IMR-90 (cell line): ENCODE measurements at regions not wholly inside any gene's neighbourhood (a gene's known extent, or its start where the extent isn't known, plus 50 kb on each side); places are given as distances from the start of the nearest gene placed in this dataset.

Experiments used
- ATAC-seq: fragments of 200-7000 bp; cut with Tn5 transposase; 2 replicates; pipeline ENCODE4 v1.9.1; 2020; ENCODE audit warnings: low read depth, mild to moderate bottlenecking, moderate library complexity
- BruUV-seq: library from RNA; stranded (reverse); fragments of 400-500 nt; replicated peaks from 2 replicates; lab custom pipeline; 2021; lab: Mats Ljungman, UMichigan
- CTCF ChIA-PET: fragments of 300-600 bp; formaldehyde crosslinking; extraction: SDS; loops from one replicate; lab custom pipeline; 2021; ENCODE audit warnings: antibody characterized with exemption; lab: Yijun Ruan, JAX
- POLR2A ChIA-PET: fragments of 300-600 bp; sonication (Branson Sonifier 250); formaldehyde crosslinking; loops from one replicate; lab custom pipeline; 2022; ENCODE audit warnings: antibody characterized with exemption; ENCODE audit not compliant: unreplicated experiment; lab: Charles Lee
- DNase-seq: peaks from one replicate; pipeline ENCODE4 v3.0.0; 2013
- H2AFZ ChIP-seq: replicated peaks from 2 replicates; pipeline ENCODE3; 2013; ENCODE audit warnings: low read length, mild to moderate bottlenecking; ENCODE audit not compliant: poor library complexity
- H2AK5ac ChIP-seq: 2 replicates; pipeline ENCODE4 v1.6.1; 2013; ENCODE audit warnings: low read depth, low read length, inconsistent platforms
- H2AK9ac ChIP-seq: replicated peaks from 2 replicates; pipeline ENCODE3; 2013; ENCODE audit warnings: mild to moderate bottlenecking, low read depth, low read length, moderate library complexity; ENCODE audit not compliant: poor library complexity
- H2BK120ac ChIP-seq: 2 replicates; pipeline ENCODE4 v1.6.1; 2013; ENCODE audit warnings: low read depth, low read length, inconsistent platforms
- H2BK15ac ChIP-seq: 3 replicates; pipeline ENCODE4 v1.6.1; 2013; ENCODE audit warnings: low read depth, low read length, inconsistent platforms
- H2BK20ac ChIP-seq: 2 replicates; pipeline ENCODE4 v1.6.1; 2013; ENCODE audit warnings: low read depth, mild to moderate bottlenecking, inconsistent platforms, low read length, moderate library complexity
- H2BK5ac ChIP-seq: 2 replicates; pipeline ENCODE4 v1.6.1; 2013; ENCODE audit warnings: mild to moderate bottlenecking, low read depth, low read length, inconsistent platforms; ENCODE audit not compliant: poor library complexity, severe bottlenecking
- H3K14ac ChIP-seq: replicated peaks from 2 replicates; pipeline ENCODE4 v1.6.1; 2013; ENCODE audit warnings: low read depth, low read length, inconsistent platforms
- H3K18ac ChIP-seq: 2 replicates; pipeline ENCODE4 v1.6.1; 2013; ENCODE audit warnings: low read depth, low read length, control low read depth
- H3K23ac ChIP-seq: 2 replicates; pipeline ENCODE4 v1.6.1; 2013; ENCODE audit warnings: low read depth, low read length, inconsistent platforms
- H3K27ac ChIP-seq: 2 replicates; pipeline ENCODE4 v1.5.1; 2013; ENCODE audit warnings: mild to moderate bottlenecking, control low read depth, low read length; ENCODE audit not compliant: insufficient read depth
- H3K27me3 ChIP-seq: 2 replicates; pipeline ENCODE4 v1.6.1; 2013; ENCODE audit warnings: low read length; ENCODE audit not compliant: control insufficient read depth, insufficient read depth
- H3K36me3 ChIP-seq: 2 replicates; pipeline ENCODE4 v1.6.1; 2013; ENCODE audit warnings: low read length, mixed read lengths; ENCODE audit not compliant: control insufficient read depth, insufficient read depth
- H3K4ac ChIP-seq: 2 replicates; pipeline ENCODE4 v1.6.1; 2013; ENCODE audit warnings: low read depth, low read length, inconsistent platforms
- H3K4me1 ChIP-seq: 2 replicates; pipeline ENCODE4 v1.6.1; 2013; ENCODE audit warnings: low read length, mixed read lengths; ENCODE audit not compliant: control insufficient read depth, insufficient read depth
- H3K4me2 ChIP-seq: 2 replicates; pipeline ENCODE4 v1.6.1; 2013; ENCODE audit warnings: low read depth, mild to moderate bottlenecking, control low read depth, low read length, moderate library complexity
- H3K4me3 ChIP-seq: 2 replicates; pipeline ENCODE4 v1.5.1; 2013; ENCODE audit warnings: low read depth, mild to moderate bottlenecking, control low read depth, low read length, moderate library complexity; ENCODE audit not compliant: insufficient read depth
- H3K56ac ChIP-seq: 2 replicates; pipeline ENCODE4 v1.6.1; 2013; ENCODE audit warnings: low read length, inconsistent platforms; ENCODE audit not compliant: insufficient read depth; ENCODE audit errors: extremely low read depth
- H3K79me1 ChIP-seq, 2 experiments: 2 replicates each; pipeline ENCODE4 v1.6.1; 2013; ENCODE audit warnings: low read length in 2 of 2, inconsistent platforms in 1 of 2, low read depth in 1 of 2
- H3K9ac ChIP-seq: 2 replicates; pipeline ENCODE4 v1.6.1; 2013; ENCODE audit warnings: low read depth, low read length, control low read depth
- H3K9me1 ChIP-seq: 2 replicates; pipeline ENCODE4 v1.6.1; 2013; ENCODE audit warnings: low read length, inconsistent platforms; ENCODE audit not compliant: insufficient read depth
- H3K9me3 ChIP-seq: 2 replicates; pipeline ENCODE4 v1.6.1; 2013; ENCODE audit warnings: low read length; ENCODE audit not compliant: control insufficient read depth, insufficient read depth
- H4K20me1 ChIP-seq: 2 replicates; pipeline ENCODE4 v1.6.1; 2013; ENCODE audit warnings: low read length, inconsistent platforms; ENCODE audit not compliant: insufficient read depth
- H4K5ac ChIP-seq: 2 replicates; pipeline ENCODE4 v1.6.1; 2013; ENCODE audit warnings: mild to moderate bottlenecking, low read depth, low read length, control low read depth
- H4K8ac ChIP-seq, 2 experiments: 2 replicates each; pipeline ENCODE4 v1.6.1; 2013; ENCODE audit warnings: low read depth in 2 of 2, low read length in 2 of 2, control low read depth in 1 of 2, inconsistent platforms in 1 of 2
- H4K91ac ChIP-seq: 2 replicates; pipeline ENCODE4 v1.6.1; 2013; ENCODE audit warnings: low read depth, low read length, inconsistent platforms; ENCODE audit not compliant: insufficient read depth
- BHLHE40 ChIP-seq: fragments of 150-350 bp; IDR thresholded peaks from 2 replicates; pipeline ENCODE4 v1.6.1; 2016; ENCODE audit warnings: mild to moderate bottlenecking, low read depth, low read length
- CEBPB ChIP-seq: IDR thresholded peaks from 2 replicates; pipeline ENCODE4 v1.6.1; 2012; ENCODE audit warnings: low read depth, low read length, improper control_type of control experiment
- CHD1 ChIP-seq: IDR thresholded peaks from 2 replicates; pipeline ENCODE4 v1.6.1; 2012; ENCODE audit warnings: low read depth, low read length, improper control_type of control experiment
- CTCF ChIP-seq: conservative IDR thresholded peaks from 2 replicates; pipeline ENCODE4 v1.5.1; 2012; ENCODE audit warnings: mild to moderate bottlenecking, low read depth, low read length, improper control_type of control experiment
- ELK1 ChIP-seq: fragments of 150-350 bp; IDR thresholded peaks from 2 replicates; pipeline ENCODE4 v1.6.1; 2016; ENCODE audit warnings: low read depth, mild to moderate bottlenecking, low read length, moderate library complexity, borderline replicate concordance
- FOS ChIP-seq: fragments of 150-350 bp; IDR thresholded peaks from 2 replicates; pipeline ENCODE4 v1.6.1; 2016; ENCODE audit warnings: low read depth, low read length
- MAFK ChIP-seq: IDR thresholded peaks from 2 replicates; pipeline ENCODE4 v1.6.1; 2012; ENCODE audit warnings: low read depth, low read length, improper control_type of control experiment
- MAZ ChIP-seq: IDR thresholded peaks from 2 replicates; pipeline ENCODE4 v1.6.1; 2012; ENCODE audit warnings: low read depth, mild to moderate bottlenecking, low read length, improper control_type of control experiment, moderate library complexity, borderline replicate concordance
- MXI1 ChIP-seq: IDR thresholded peaks from 2 replicates; pipeline ENCODE4 v1.6.1; 2012; ENCODE audit warnings: low read depth, mild to moderate bottlenecking, low read length, moderate library complexity, borderline replicate concordance
- POLR2A ChIP-seq: IDR thresholded peaks from 2 replicates; pipeline ENCODE4 v1.6.1; 2012; ENCODE audit warnings: mild to moderate bottlenecking, low read depth, low read length
- RAD21 ChIP-seq: IDR thresholded peaks from 2 replicates; pipeline ENCODE4 v1.6.1; 2012; ENCODE audit warnings: low read length, improper control_type of control experiment
- RFX5 ChIP-seq: IDR thresholded peaks from 2 replicates; pipeline ENCODE4 v1.8.0; 2012; ENCODE audit warnings: low read depth, mild to moderate bottlenecking, low read length, moderate library complexity
- SMC3 ChIP-seq: fragments of 150-350 bp; IDR thresholded peaks from 2 replicates; pipeline ENCODE4 v1.6.1; 2016; ENCODE audit warnings: low read depth, mild to moderate bottlenecking, antibody characterized with exemption, low read length, moderate library complexity
- WGBS, 2 experiments: methylation state at CpG; one replicate each; pipeline versions ENCODE4 v1.1.5 to v1.1.7; 2013; ENCODE audit warnings: missing lambda C conversion rate in 2 of 2; ENCODE audit not compliant: insufficient read length in 1 of 2; ENCODE audit errors: extremely low coverage in 2 of 2; 5-methylcytosine and 5-hydroxymethylcytosine counted together
- dilution Hi-C: fragments of 300-500 bp; cut with HindIII; formaldehyde crosslinking; loops from one replicate; pipeline ENCODE4 v1.14.3; 2018; ENCODE audit warnings: low sequenced_read_pairs; ENCODE audit not compliant: unreplicated experiment
- in situ Hi-C: fragments of 300-500 bp; cut with MboI; formaldehyde crosslinking; loops from 3 replicates; pipeline ENCODE4 v1.14.3; 2019; ENCODE audit warnings: low sequenced_read_pairs, inconsistent platforms, mixed read lengths
- intact Hi-C: fragments of 100-400 bp; cut with micrococcal nuclease; formaldehyde crosslinking; loops from 2 replicates; pipeline ENCODE4 v1.10.0; 2022

GRCh38 chr1:37338658-37339057 is 135.7 kb upstream of the ZC3H12A start:
- ChIA-PET CTCF (no interaction called here), POLR2A (no interaction called here)
- H2BK15ac ChIP-seq = no peak overlapping the region
- no peaks in the 10 kb centered on the region for H3K9me1 ChIP-seq
- no peak overlapping the region for H2BK20ac ChIP-seq
- no peak overlapping the region for H2BK120ac ChIP-seq
- no peaks in the 10 kb centered on the region for H3K27me3 ChIP-seq
- TF ChIP-seq MXI1 (no peak), POLR2A (no peak), FOS (no peak), BHLHE40 (no peak), RFX5 (no peak), RAD21 (no peak), ELK1 (no peak), SMC3 (no peak), CHD1 (no peak), MAFK (no peak), MAZ (no peak), CTCF (no peak), CEBPB (no peak)
- H2AK5ac ChIP-seq = no peak overlapping the region
- no TSS peak for BruUV-seq
- no peak overlapping the region for H3K4me3 ChIP-seq
- no peak overlapping the region for H2BK5ac ChIP-seq
- no CpG with 5 or more reads among the region's 2 CpGs for WGBS, 2 experiments
- no peaks in the 10 kb centered on the region for H3K4me1 ChIP-seq
- no peak overlapping the region for H3K9ac ChIP-seq
- H2AK9ac ChIP-seq = no peak overlapping the region
- H3K23ac ChIP-seq = no peak overlapping the region
- dilution Hi-C loops (no loop called here), intact Hi-C loops (no loop called here), in situ Hi-C loops (no loop called here)
- H3K27ac ChIP-seq = no peak overlapping the region
- H4K91ac ChIP-seq = no peak overlapping the region
- H3K56ac ChIP-seq = no peak overlapping the region
- DNase-seq (no peak), ATAC-seq (no peak)
- H3K14ac ChIP-seq = no peak overlapping the region
- H4K8ac ChIP-seq = no peak overlapping the region
- no peaks in the 10 kb centered on the region for H4K20me1 ChIP-seq
- no peaks in the 10 kb centered on the region for H3K36me3 ChIP-seq
- H3K4ac ChIP-seq = no peak overlapping the region
- H3K9me3 ChIP-seq = no peaks in the 10 kb centered on the region
- no peak overlapping the region for H4K5ac ChIP-seq
- H3K18ac ChIP-seq = no peak overlapping the region
- H3K4me2 ChIP-seq = no peak overlapping the region
- no peaks in the 10 kb centered on the region for H3K79me1 ChIP-seq
- no peak overlapping the region for H2AFZ ChIP-seq
